Coronary artery (tissue), 2 donors: ENCODE measurements at regions not wholly inside any gene's neighbourhood (a gene's known extent, or its start where the extent isn't known, plus 50 kb on each side); places are given as distances from the start of the nearest gene placed in this dataset.

Experiments used
- DNase-seq: peaks from one replicate; pipeline ENCODE4 v3.0.0-alpha.2; 2017; ENCODE audit warnings: low spot score
- H3K27ac ChIP-seq, 2 donors: fragments of 200-600 bp; sonication (generic); one replicate each; pipeline ENCODE4 v1.5.1; 2016 to 2019
- H3K4me3 ChIP-seq: fragments of 200-600 bp; sonication (generic); 2 replicates; pipeline ENCODE4 v1.5.1; 2016; ENCODE audit warnings: mild to moderate bottlenecking, moderate library complexity
- TF ChIP-seq, protein P1 (sequence below): fragments of 200-600 bp; sonication (generic); IDR thresholded peaks from one replicate; pipeline ENCODE4 v1.5.1; 2019; ENCODE audit warnings: antibody characterized with exemption

DNA sequence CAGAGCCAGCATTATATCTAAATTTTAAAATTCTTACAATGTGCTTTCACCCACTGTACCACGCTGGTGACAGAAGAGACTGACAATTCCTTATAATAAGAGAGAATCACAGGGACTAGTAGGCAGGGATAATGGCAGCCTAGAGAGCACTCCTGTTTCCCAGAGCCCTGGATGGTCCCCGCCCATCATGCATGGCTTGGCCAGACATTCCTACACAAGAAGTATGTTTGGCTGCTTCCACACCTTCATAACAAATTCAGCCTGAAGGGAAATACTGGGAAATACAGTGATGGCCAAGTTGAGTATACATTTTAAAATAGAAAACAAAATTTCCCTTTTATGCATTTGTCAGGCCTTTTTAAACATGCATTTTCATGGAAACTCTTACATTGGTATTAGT, 193.5 kb upstream of the ELL2 start:
- H3K4me3 ChIP-seq: no peak overlapping the region

DNA sequence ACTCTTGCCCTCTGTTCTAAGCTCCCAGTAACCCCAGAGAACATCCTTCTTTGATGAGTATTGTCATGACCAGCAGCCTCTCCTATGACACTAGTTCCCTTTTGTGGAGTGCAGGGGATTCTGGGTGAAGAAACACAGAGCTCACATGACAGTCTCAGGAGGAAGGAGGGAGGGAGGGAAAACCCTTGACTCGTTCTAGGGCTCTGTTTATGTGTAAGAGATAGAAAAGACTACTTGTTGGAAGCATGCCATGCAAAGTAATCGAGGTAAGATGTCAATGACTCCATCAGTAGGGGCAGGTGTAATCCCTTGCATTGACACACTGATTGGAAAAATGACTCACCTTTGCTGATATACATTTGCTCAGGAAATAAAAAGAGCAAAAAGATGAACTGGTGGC, 190.2 kb upstream of the ELL2 start:
- Histone ChIP-seq H3K27ac (no peak overlapping the region), H3K4me3 (no peak overlapping the region)
- TF ChIP-seq, protein P1, sequence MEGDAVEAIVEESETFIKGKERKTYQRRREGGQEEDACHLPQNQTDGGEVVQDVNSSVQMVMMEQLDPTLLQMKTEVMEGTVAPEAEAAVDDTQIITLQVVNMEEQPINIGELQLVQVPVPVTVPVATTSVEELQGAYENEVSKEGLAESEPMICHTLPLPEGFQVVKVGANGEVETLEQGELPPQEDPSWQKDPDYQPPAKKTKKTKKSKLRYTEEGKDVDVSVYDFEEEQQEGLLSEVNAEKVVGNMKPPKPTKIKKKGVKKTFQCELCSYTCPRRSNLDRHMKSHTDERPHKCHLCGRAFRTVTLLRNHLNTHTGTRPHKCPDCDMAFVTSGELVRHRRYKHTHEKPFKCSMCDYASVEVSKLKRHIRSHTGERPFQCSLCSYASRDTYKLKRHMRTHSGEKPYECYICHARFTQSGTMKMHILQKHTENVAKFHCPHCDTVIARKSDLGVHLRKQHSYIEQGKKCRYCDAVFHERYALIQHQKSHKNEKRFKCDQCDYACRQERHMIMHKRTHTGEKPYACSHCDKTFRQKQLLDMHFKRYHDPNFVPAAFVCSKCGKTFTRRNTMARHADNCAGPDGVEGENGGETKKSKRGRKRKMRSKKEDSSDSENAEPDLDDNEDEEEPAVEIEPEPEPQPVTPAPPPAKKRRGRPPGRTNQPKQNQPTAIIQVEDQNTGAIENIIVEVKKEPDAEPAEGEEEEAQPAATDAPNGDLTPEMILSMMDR: no peak
- no peak for DNase-seq

More for the DNA sequence above, 193.5 kb upstream of the ELL2 start:
- no peak overlapping the region for H3K27ac ChIP-seq
- no peak for DNase-seq
- TF ChIP-seq, protein P1: no peak

DNA sequence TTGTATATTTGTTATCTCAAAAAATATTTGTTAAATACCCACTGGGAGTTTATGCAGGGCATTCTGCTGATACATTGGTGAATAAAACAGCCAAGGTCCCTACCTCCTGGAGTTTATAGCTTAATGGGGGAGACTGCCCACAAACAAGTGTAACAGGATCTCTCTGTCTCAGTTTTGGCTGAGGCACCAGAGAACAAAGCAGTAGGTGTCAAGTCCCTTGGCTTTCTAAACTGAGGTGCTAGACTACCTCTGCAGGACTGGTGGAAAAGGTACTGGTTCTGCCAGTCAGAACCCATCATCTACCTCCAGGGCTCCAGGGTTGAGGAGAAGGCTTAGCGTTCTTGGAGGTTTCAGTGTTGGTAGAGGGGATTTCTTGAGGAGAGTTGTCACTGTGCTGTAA, 188.4 kb upstream of the ELL2 start:
- TF ChIP-seq, protein P1: no peak
- H3K27ac ChIP-seq: no peak overlapping the region
- no peak overlapping the region for H3K4me3 ChIP-seq
- DNase-seq: no peak

DNA sequence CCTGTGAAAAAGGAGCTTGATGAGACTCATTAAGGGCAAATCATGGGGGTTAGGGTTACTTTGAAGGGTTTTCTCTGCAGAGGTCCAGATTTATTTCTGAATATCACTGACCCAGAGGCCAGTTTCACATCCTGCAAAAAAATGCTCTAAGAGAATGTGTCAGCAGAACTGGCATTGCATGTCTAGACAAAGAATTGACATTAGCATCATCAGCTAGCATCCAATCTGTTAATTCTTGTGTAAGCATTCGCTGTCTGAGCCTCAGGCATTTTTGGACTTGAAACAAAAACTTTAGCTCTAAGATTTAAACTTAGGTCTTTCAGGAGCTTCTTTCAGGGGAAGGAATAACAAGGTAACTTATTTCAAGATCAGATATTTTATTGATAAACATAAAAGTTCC, 187.9 kb upstream of the ELL2 start:
- Histone ChIP-seq H3K27ac (no peak overlapping the region), H3K4me3 (no peak overlapping the region)
- TF ChIP-seq, protein P1: no peak
- DNase-seq: no peak

DNA sequence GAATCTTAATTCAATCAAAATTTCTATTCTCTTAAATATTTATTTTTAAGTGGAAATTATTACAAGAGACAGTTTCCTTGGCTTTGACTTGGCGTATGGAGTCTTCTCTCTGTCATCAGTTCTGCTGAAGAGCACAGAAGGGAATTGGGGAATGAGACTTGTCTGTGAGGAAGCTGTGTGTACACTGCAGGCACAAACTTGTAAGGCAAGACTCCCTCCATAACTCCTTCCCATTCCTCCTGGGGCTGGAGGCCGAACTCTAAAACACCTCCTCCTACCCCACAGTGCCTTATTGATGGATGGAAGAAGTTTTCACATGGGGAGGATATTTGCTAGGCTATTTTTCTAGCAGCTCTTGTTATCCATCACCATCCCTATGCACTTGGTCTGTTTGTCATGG, 187.4 kb upstream of the ELL2 start:
- TF ChIP-seq, protein P1: no peak
- DNase-seq: no peak
- H3K27ac ChIP-seq: no peak overlapping the region
- H3K4me3 ChIP-seq: no peak overlapping the region

DNA sequence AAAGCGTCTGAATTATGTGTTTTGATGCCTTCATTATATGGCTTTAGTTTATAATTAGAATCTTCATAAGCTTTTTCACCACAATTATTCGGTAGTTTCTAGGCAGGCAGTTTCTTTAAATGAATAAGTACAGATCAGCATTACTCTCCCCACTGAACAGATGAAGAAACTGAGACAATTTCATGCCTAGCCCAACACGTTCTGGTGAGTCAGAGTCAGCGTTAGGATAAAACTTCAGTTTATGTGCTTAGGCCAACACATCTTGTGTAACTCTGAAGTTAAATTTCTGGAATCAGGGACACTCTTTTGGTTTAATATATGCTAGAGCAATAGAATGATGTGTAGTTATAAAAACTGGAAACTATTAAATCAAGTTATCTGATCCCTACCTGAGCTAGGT, 186.7 kb upstream of the ELL2 start:
- DNase-seq: no peak
- no peak overlapping the region for H3K4me3 ChIP-seq
- TF ChIP-seq, protein P1: no peak
- H3K27ac ChIP-seq: no peak overlapping the region

DNA sequence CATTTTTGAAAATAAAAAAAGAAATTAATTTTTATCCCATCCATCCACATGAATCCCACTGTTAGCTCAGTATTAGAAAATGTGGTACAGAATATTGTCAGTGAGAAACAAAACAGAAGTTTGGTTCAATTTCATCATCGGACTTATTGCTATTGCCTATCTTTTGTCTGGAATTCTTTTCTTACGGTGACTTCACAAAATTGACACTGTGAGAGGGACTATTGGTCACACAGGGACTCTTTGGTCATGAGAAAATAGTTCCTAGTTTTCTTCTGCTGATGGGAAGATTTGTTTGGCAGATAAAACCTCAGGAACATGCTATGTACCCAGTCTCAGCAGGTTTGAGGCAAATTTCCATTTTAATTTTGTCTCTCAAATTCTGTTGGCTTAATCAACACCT, 186.2 kb upstream of the ELL2 start:
- no peak overlapping the region for H3K4me3 ChIP-seq
- TF ChIP-seq, protein P1: no peak
- H3K27ac ChIP-seq: no peak overlapping the region
- no peak for DNase-seq
